ENCODE measurements at regions not wholly inside any gene's neighbourhood (a gene's known extent, or its start where the extent isn't known, plus 50 kb on each side); places are given as distances from the start of the nearest gene placed in this dataset.

DNA sequence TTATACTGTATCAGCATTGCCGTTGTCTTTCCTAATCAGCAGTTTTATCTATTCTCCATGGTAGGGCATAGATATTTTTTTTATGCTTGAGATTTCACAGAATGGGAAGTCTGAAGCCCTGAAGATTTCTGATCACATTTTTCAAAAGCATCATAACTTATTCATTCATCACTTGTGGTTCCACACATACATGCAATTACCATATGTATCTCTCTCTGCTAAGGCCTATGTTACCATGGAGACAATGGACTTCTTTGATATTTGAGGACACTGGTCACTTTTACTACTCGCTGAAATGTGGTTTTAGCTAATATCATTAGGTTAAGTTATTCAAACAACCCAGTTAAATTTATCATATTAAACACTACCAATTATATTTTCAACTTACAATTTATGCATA is 1827.0 kb downstream of the MRPL39 start:
- no peaks in the 10 kb centered on the region for H3K27me3 ChIP-seq (ENCODE audit: control insufficient read depth, extremely low read depth, insufficient read depth, low read length)
- no peaks in the 10 kb centered on the region for H3K9me3 ChIP-seq (ENCODE audit: control insufficient read depth, low read depth, low read length)
- no peak for FAIRE-seq
- DNase-seq (ENCODE audit: low read depth, low spot score): no peak
- no peaks in the 10 kb centered on the region for H3K9me1 ChIP-seq (ENCODE audit: control insufficient read depth, extremely low read depth, insufficient read depth, low read length)
- no peak for TF ChIP-seq EZH2 (IDR thresholded peaks at IDR 0.05; ENCODE audit: low read length)
- TF ChIP-seq, protein P1, sequence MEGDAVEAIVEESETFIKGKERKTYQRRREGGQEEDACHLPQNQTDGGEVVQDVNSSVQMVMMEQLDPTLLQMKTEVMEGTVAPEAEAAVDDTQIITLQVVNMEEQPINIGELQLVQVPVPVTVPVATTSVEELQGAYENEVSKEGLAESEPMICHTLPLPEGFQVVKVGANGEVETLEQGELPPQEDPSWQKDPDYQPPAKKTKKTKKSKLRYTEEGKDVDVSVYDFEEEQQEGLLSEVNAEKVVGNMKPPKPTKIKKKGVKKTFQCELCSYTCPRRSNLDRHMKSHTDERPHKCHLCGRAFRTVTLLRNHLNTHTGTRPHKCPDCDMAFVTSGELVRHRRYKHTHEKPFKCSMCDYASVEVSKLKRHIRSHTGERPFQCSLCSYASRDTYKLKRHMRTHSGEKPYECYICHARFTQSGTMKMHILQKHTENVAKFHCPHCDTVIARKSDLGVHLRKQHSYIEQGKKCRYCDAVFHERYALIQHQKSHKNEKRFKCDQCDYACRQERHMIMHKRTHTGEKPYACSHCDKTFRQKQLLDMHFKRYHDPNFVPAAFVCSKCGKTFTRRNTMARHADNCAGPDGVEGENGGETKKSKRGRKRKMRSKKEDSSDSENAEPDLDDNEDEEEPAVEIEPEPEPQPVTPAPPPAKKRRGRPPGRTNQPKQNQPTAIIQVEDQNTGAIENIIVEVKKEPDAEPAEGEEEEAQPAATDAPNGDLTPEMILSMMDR (optimal IDR thresholded peaks at IDR 0.05 in 1 of 3, IDR thresholded peaks at IDR 0.05 in 1 of 3, conservative IDR thresholded peaks at IDR 0.05 in 1 of 3; ENCODE audit: extremely low read depth in 1 of 3, insufficient read depth in 2 of 3, low read length in 3 of 3): no peak
- no peaks in the 10 kb centered on the region for H3K79me2 ChIP-seq (ENCODE audit: control insufficient read depth, insufficient read depth, low read length)
- H4K20me1 ChIP-seq (ENCODE audit: control insufficient read depth, extremely low read depth, insufficient read depth, low read length): no peaks in the 10 kb centered on the region
- H2AFZ ChIP-seq (ENCODE audit: control insufficient read depth, low read length): no peak overlapping the region
- H3K4me2 ChIP-seq (ENCODE audit: control insufficient read depth, extremely low read depth, insufficient read depth, low read depth, low read length): no peak overlapping the region
- no peak overlapping the region for H3K4me3 ChIP-seq (ENCODE audit: control insufficient read depth in 2 of 3, extremely low read depth in 1 of 3, insufficient read depth in 2 of 3, low read depth in 1 of 3, low read length in 3 of 3)
- dilution Hi-C loops (cut with MboI; ENCODE audit: extremely low pct_ligation_motif_present, low sequenced_read_pairs): no loop called here
- no peaks in the 10 kb centered on the region for H3K36me3 ChIP-seq (ENCODE audit: control insufficient read depth in 2 of 2, extremely low read depth in 1 of 2, insufficient read depth in 2 of 2, low read length in 2 of 2)
- no peak overlapping the region for H3K27ac ChIP-seq (ENCODE audit: control insufficient read depth, insufficient read depth, low read length)
- no peak overlapping the region for H3K9ac ChIP-seq (ENCODE audit: control insufficient read depth, extremely low read depth, insufficient read depth, low read length)
- no peaks in the 10 kb centered on the region for H3K4me1 ChIP-seq (ENCODE audit: control insufficient read depth, extremely low read depth, insufficient read depth, low read length)

DNA sequence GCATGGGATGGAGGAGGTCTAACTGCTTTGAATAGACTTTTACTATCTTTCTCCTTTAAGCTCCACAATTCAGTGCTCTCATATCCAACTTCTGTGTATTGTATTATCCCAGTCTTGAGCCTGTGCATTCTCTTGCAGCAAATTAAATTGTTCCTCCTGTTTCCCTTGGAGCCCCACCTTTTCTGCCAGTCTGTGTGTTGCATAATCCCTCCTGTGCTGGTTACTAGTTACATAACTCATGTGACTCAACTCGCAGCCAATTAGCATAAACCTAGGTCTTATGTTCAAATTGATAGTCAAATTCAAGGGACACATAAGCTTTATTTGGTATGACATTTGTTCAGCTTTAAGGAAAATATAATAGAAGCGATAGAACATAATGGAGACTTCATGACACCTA is 1863.5 kb downstream of the MRPL39 start:
- no peak overlapping the region for H3K27ac ChIP-seq (ENCODE audit: control insufficient read depth, insufficient read depth, low read length)
- no peaks in the 10 kb centered on the region for H3K79me2 ChIP-seq (ENCODE audit: control insufficient read depth, insufficient read depth, low read length)
- dilution Hi-C loops (cut with MboI; ENCODE audit: extremely low pct_ligation_motif_present, low sequenced_read_pairs): no loop called here
- H3K27me3 ChIP-seq (ENCODE audit: control insufficient read depth, extremely low read depth, insufficient read depth, low read length): no peaks in the 10 kb centered on the region
- H4K20me1 ChIP-seq (ENCODE audit: control insufficient read depth, extremely low read depth, insufficient read depth, low read length): no peaks in the 10 kb centered on the region
- no peak overlapping the region for H2AFZ ChIP-seq (ENCODE audit: control insufficient read depth, low read length)
- FAIRE-seq (no peak), DNase-seq (ENCODE audit: low read depth, low spot score) (no peak)
- H3K4me2 ChIP-seq (ENCODE audit: control insufficient read depth, extremely low read depth, insufficient read depth, low read depth, low read length): no peak overlapping the region
- H3K9me1 ChIP-seq (ENCODE audit: control insufficient read depth, extremely low read depth, insufficient read depth, low read length): no peaks in the 10 kb centered on the region
- TF ChIP-seq, protein P1 (optimal IDR thresholded peaks at IDR 0.05 in 1 of 3, IDR thresholded peaks at IDR 0.05 in 1 of 3, conservative IDR thresholded peaks at IDR 0.05 in 1 of 3; ENCODE audit: extremely low read depth in 1 of 3, insufficient read depth in 2 of 3, low read length in 3 of 3): no peak
- TF ChIP-seq EZH2 (IDR thresholded peaks at IDR 0.05; ENCODE audit: low read length): no peak
- H3K4me3 ChIP-seq (ENCODE audit: control insufficient read depth in 2 of 3, extremely low read depth in 1 of 3, insufficient read depth in 2 of 3, low read depth in 1 of 3, low read length in 3 of 3): no peak overlapping the region
- no peaks in the 10 kb centered on the region for H3K36me3 ChIP-seq (ENCODE audit: control insufficient read depth in 2 of 2, extremely low read depth in 1 of 2, insufficient read depth in 2 of 2, low read length in 2 of 2)
- peaks cover 6% of the 10 kb centered on the region for H3K9me3 ChIP-seq (ENCODE audit: control insufficient read depth, low read depth, low read length)
- no peak overlapping the region for H3K9ac ChIP-seq (ENCODE audit: control insufficient read depth, extremely low read depth, insufficient read depth, low read length)
- no peaks in the 10 kb centered on the region for H3K4me1 ChIP-seq (ENCODE audit: control insufficient read depth, extremely low read depth, insufficient read depth, low read length)

All from keratinocyte (primary cell).